ENCODE measurements at regions not wholly inside any gene's neighbourhood (a gene's known extent, or its start where the extent isn't known, plus 50 kb on each side); places are given as distances from the start of the nearest gene placed in this dataset.

- Histone ChIP-seq H3K27ac (ENCODE audit: extremely low read depth, low read depth, low read length) (no peak overlapping the region), H3K9me3 (ENCODE audit: control insufficient read depth, insufficient read depth, low read depth, low read length) (no peaks in the 10 kb centered on the region), H3K4me1 (ENCODE audit: control insufficient read depth, insufficient read depth, low read length) (no peaks in the 10 kb centered on the region), H3K4me3 (ENCODE audit: low read depth, low read length) (no peak overlapping the region), H3K36me3 (ENCODE audit: control insufficient read depth in 2 of 2, insufficient read depth in 1 of 2, low read length in 2 of 2) (no peaks in the 10 kb centered on the region)
- ChIA-PET CTCF (interaction anchor here (0.6 kb wide), 1 partner anchor 21 kb away, joined by 3 read pairs; no protein-coding TSS in a partner anchor), POLR2A (no interaction called here)
- no peak for TF ChIP-seq ZNF350 (tag by site-specific recombination; IDR thresholded peaks at IDR 0.05)
- no peak for TF ChIP-seq ZNF596 (tag by site-specific recombination; IDR thresholded peaks at IDR 0.05)
- TF ChIP-seq ZBTB8A (tag by site-specific recombination; IDR thresholded peaks at IDR 0.05) = no peak
- no peak for TF ChIP-seq ZNF16 (tag by site-specific recombination; IDR thresholded peaks at IDR 0.05; ENCODE audit: low read depth)
- TF ChIP-seq ZBTB11 (tag by site-specific recombination; conservative IDR thresholded peaks at IDR 0.05; ENCODE audit: low read depth) = no peak
- TF ChIP-seq ZNF366 (tag by site-specific recombination; conservative IDR thresholded peaks at IDR 0.05) = no peak
- no peak for TF ChIP-seq ZBTB44 (tag by site-specific recombination; IDR thresholded peaks at IDR 0.05)
- no peak for TF ChIP-seq ZNF398 (tag by site-specific recombination; IDR thresholded peaks at IDR 0.05)
- no peak for TF ChIP-seq WT1 (tag by site-specific recombination; IDR thresholded peaks at IDR 0.05)
- TF ChIP-seq FEZF1 (tag by site-specific recombination; IDR thresholded peaks at IDR 0.05) = no peak
Measured at GRCh38 chr10:62479523-62479922, 105.4 kb downstream of the ZNF365 start.

- ChIA-PET POLR2A (no interaction called here), CTCF (no interaction called here)
- no peaks in the 10 kb centered on the region for H3K9me3 ChIP-seq (ENCODE audit: control insufficient read depth, insufficient read depth, low read depth, low read length)
Measured at GRCh38 chr10:62480196-62480595, 106.0 kb downstream of the ZNF365 start.

More at GRCh38 chr10:62480196-62480595, 106.0 kb downstream of the ZNF365 start:
- Histone ChIP-seq H3K36me3 (ENCODE audit: control insufficient read depth in 2 of 2, insufficient read depth in 1 of 2, low read length in 2 of 2) (no peaks in the 10 kb centered on the region), H3K4me1 (ENCODE audit: control insufficient read depth, insufficient read depth, low read length) (no peaks in the 10 kb centered on the region), H3K4me3 (ENCODE audit: low read depth, low read length) (no peak overlapping the region), H3K27ac (ENCODE audit: extremely low read depth, low read depth, low read length) (no peak overlapping the region)
- TF ChIP-seq ZBTB21 (tag by site-specific recombination; IDR thresholded peaks at IDR 0.05) = no peak
- no peak for TF ChIP-seq ZNF175 (tag by site-specific recombination; IDR thresholded peaks at IDR 0.05)
- TF ChIP-seq HOXA7 (CRISPR knock-in tag; IDR thresholded peaks at IDR 0.05; ENCODE audit: borderline replicate concordance) = no peak
- TF ChIP-seq ZNF48 (tag by site-specific recombination; IDR thresholded peaks at IDR 0.05) = no peak
- TF ChIP-seq ZFP41 (tag by site-specific recombination; IDR thresholded peaks at IDR 0.05; ENCODE audit: borderline replicate concordance) = no peak
- TF ChIP-seq ZNF248 (tag by site-specific recombination; IDR thresholded peaks at IDR 0.05) = no peak
- no peak for TF ChIP-seq ZNF221 (tag by site-specific recombination; IDR thresholded peaks at IDR 0.05; ENCODE audit: borderline replicate concordance)
- TF ChIP-seq ZNF704 (tag by site-specific recombination; IDR thresholded peaks at IDR 0.05) = no peak
- no peak for TF ChIP-seq ZNF416 (tag by site-specific recombination; IDR thresholded peaks at IDR 0.05)
